A549 (cell line): ENCODE measurements at regions not wholly inside any gene's neighbourhood (a gene's known extent, or its start where the extent isn't known, plus 50 kb on each side); places are given as distances from the start of the nearest gene placed in this dataset.

Experiments
- ATAC-seq, 2 experiments: fragments of 200-7000 bp in 1 of 2; fragments of >200 bp in 1 of 2; cut with Nextera tagmentation in 1 of 2; cut with Tn5 transposase in 1 of 2; 3 replicates each; pipeline versions ENCODE4 v1.8.0 to v1.9.1; 2018 to 2020; ENCODE audit warnings: mild to moderate bottlenecking in 1 of 2, moderate library complexity in 1 of 2
- CTCF ChIA-PET: fragments of 300-600 bp; sonication (Branson Sonifier 250); formaldehyde crosslinking; extraction: SDS; loops from one replicate; lab custom pipeline; 2021; ENCODE audit warnings: antibody characterized with exemption, inconsistent platforms; lab: Yijun Ruan, JAX
- POLR2A ChIA-PET: fragments of 350-600 bp; formaldehyde crosslinking; extraction: SDS; loops from one replicate; lab custom pipeline; 2021; ENCODE audit warnings: antibody characterized with exemption, inconsistent platforms; lab: Yijun Ruan, JAX
- DNase-seq, 2 experiments: peaks; one replicate each; pipeline versions ENCODE4 v3.0.0 to v3.0.0-alpha.2; 2011 to 2016; ENCODE audit warnings: low read depth in 1 of 2, low spot score in 1 of 2
- FAIRE-seq: peaks from 2 replicates; lab custom pipeline; 2011; peaks lifted over from hg19 to GRCh38; lab: Jason Lieb, UNC
- H3K27ac ChIP-seq, 2 experiments: fragments of >200 bp; sonication (Bioruptor Twin); formaldehyde crosslinking; 3 replicates each; pipeline ENCODE4 v1.5.1; 2016 to 2017
- H3K4me1 ChIP-seq: fragments of >200 bp; sonication (Bioruptor Twin); formaldehyde crosslinking; 3 replicates; pipeline ENCODE4 v1.6.1; 2016
- H3K4me2 ChIP-seq: fragments of >200 bp; sonication (Bioruptor Twin); formaldehyde crosslinking; 3 replicates; pipeline ENCODE4 v1.6.1; 2016
- H3K4me3 ChIP-seq: fragments of >200 bp; sonication (Bioruptor Twin); formaldehyde crosslinking; 3 replicates; pipeline ENCODE4 v1.5.1; 2016
- H3K9me3 ChIP-seq: fragments of >200 bp; sonication (Bioruptor Twin); formaldehyde crosslinking; 3 replicates; pipeline ENCODE4 v1.6.1; 2016
- CHD2 ChIP-seq: fragments of 150-350 bp; IDR thresholded peaks from 2 replicates; pipeline ENCODE4 v1.6.1; 2014; ENCODE audit warnings: low read length; ENCODE audit not compliant: partially characterized antibody
- CHD4 ChIP-seq: fragments of 200-600 bp; sonication (generic); IDR thresholded peaks from 2 replicates; pipeline ENCODE4 v1.6.1; 2016; ENCODE audit warnings: antibody characterized with exemption, mild to moderate bottlenecking, borderline replicate concordance
- EP300 ChIP-seq, 2 experiments: fragments of >200 bp; sonication (Bioruptor Twin); formaldehyde crosslinking; IDR thresholded peaks; 2 replicates in 1 of 2; 3 replicates in 1 of 2; pipeline ENCODE4 v1.6.1; 2016 to 2017
- FOSB ChIP-seq: fragments of 250-450 bp; sonication (Bioruptor Pico); IDR thresholded peaks from 2 replicates; pipeline ENCODE4 v1.5.0; 2020; ENCODE audit warnings: mild to moderate bottlenecking, moderate library complexity
- GATA3 ChIP-seq: IDR thresholded peaks from 2 replicates; pipeline ENCODE4 v1.6.1; 2012; ENCODE audit warnings: borderline replicate concordance
- HEYL ChIP-seq: fragments of 250-450 bp; sonication (Bioruptor Pico); IDR thresholded peaks from 2 replicates; pipeline ENCODE4 v1.8.0; 2021; ENCODE audit warnings: mild to moderate bottlenecking, moderate library complexity
- HOXB5 ChIP-seq: fragments of 250-450 bp; sonication (Bioruptor Pico); IDR thresholded peaks from 2 replicates; pipeline ENCODE4 v1.5.0; 2020; ENCODE audit warnings: mild to moderate bottlenecking, moderate library complexity
- MAFK ChIP-seq: fragments of 450-650 bp; IDR thresholded peaks from 2 replicates; pipeline ENCODE4 v1.6.1; 2014; ENCODE audit not compliant: partially characterized antibody
- NFE2L2 ChIP-seq: fragments of 150-350 bp; conservative IDR thresholded peaks from 2 replicates; pipeline ENCODE4 v1.6.1; 2014; ENCODE audit warnings: low read length
- NR3C1 ChIP-seq: fragments of >200 bp; sonication (Bioruptor Twin); formaldehyde crosslinking; IDR thresholded peaks from 3 replicates; pipeline ENCODE4 v1.6.1; 2017
- ZSCAN20 ChIP-seq: fragments of 250-450 bp; sonication (Bioruptor Pico); IDR thresholded peaks from 2 replicates; pipeline ENCODE4 v1.8.0; 2022; ENCODE audit warnings: mild to moderate bottlenecking, moderate library complexity
- WGBS: methylation state at CpG from one replicate; pipeline ENCODE4 v1.1.6; 2017; ENCODE audit errors: missing lambda C conversion rate; 5-methylcytosine and 5-hydroxymethylcytosine counted together
- TF ChIP-seq, protein P1 (sequence below): fragments of 250-450 bp; sonication (Bioruptor Pico); IDR thresholded peaks from 2 replicates; pipeline ENCODE4 v1.5.0; 2020; ENCODE audit warnings: low read depth, mild to moderate bottlenecking, moderate library complexity
- TF ChIP-seq, protein P2 (sequence below): fragments of >200 bp; sonication (Bioruptor Twin); formaldehyde crosslinking; IDR thresholded peaks from 3 replicates; pipeline ENCODE4 v1.5.1; 2016
- TF ChIP-seq, protein P3 (sequence below): fragments of 450-650 bp; IDR thresholded peaks from 2 replicates; pipeline ENCODE4 v1.6.1; 2014; ENCODE audit warnings: antibody characterized with exemption
- TF ChIP-seq, protein P4 (sequence below): fragments of 150-350 bp; IDR thresholded peaks from 2 replicates; pipeline ENCODE4 v1.6.1; 2014; ENCODE audit warnings: low read depth, mild to moderate bottlenecking, low read length
- TF ChIP-seq, protein P5 (sequence below): fragments of 250-450 bp; sonication (Bioruptor Pico); IDR thresholded peaks from 2 replicates; pipeline ENCODE4 v1.5.0; 2021; ENCODE audit warnings: mild to moderate bottlenecking, moderate library complexity, borderline replicate concordance
- TF ChIP-seq, protein P6 (sequence below): IDR thresholded peaks from 2 replicates; pipeline ENCODE4 v1.6.1; 2012
- TF ChIP-seq, protein P7 (sequence below): IDR thresholded peaks from 2 replicates; pipeline ENCODE4 v1.6.1; 2012
- TF ChIP-seq, protein P8 (sequence below): IDR thresholded peaks from 2 replicates; pipeline ENCODE4 v1.6.1; 2012; ENCODE audit warnings: low read depth, borderline replicate concordance

DNA sequence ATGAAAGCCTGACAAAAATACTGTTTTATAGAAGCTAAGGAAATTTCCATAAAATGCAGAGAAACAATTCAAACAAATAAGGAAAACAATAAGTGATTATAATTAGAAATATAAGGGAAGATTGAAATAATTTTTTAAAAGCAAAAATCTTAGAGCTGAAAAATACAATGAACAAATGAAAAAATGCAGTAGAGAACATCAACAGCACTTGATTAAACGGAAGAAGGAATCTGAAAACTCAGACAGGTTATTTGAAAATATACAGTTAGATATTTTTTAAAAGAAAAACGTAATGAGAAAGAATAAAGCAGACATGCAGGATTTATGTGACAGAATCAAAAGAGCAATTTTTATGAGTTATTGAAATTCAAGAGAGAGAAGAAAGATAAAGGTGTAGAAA is 279.1 kb upstream of the MAGI2 start:
- Histone ChIP-seq H3K9me3 (peaks cover 12% of the 10 kb centered on the region; the same call in 2 of the 3 replicates), H3K27ac (no peak overlapping the region), H3K4me1 (no peaks in the 10 kb centered on the region), H3K4me2 (no peak overlapping the region)
- no peak for ATAC-seq
- no peak for FAIRE-seq
- ChIA-PET CTCF (interaction anchor here (1.2 kb wide), 1 partner anchor 10 kb away, joined by 3 read pairs; no protein-coding TSS in a partner anchor), POLR2A (no interaction called here)
- DNase-seq: no peak
- TF ChIP-seq GATA3 (no peak), ZSCAN20 (CRISPR knock-in tag) (no peak), CHD2 (no peak), NR3C1 (no peak), MAFK (no peak), CHD4 (no peak), HOXB5 (CRISPR knock-in tag) (no peak), NFE2L2 (no peak), HEYL (CRISPR knock-in tag) (no peak), FOSB (CRISPR knock-in tag) (no peak), EP300 (IDR thresholded peaks at IDR 0.05) (no peak)
- TF ChIP-seq, protein P1, sequence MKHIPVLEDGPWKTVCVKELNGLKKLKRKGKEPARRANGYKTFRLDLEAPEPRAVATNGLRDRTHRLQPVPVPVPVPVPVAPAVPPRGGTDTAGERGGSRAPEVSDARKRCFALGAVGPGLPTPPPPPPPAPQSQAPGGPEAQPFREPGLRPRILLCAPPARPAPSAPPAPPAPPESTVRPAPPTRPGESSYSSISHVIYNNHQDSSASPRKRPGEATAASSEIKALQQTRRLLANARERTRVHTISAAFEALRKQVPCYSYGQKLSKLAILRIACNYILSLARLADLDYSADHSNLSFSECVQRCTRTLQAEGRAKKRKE (CRISPR knock-in tag): no peak
- TF ChIP-seq, protein P2, sequence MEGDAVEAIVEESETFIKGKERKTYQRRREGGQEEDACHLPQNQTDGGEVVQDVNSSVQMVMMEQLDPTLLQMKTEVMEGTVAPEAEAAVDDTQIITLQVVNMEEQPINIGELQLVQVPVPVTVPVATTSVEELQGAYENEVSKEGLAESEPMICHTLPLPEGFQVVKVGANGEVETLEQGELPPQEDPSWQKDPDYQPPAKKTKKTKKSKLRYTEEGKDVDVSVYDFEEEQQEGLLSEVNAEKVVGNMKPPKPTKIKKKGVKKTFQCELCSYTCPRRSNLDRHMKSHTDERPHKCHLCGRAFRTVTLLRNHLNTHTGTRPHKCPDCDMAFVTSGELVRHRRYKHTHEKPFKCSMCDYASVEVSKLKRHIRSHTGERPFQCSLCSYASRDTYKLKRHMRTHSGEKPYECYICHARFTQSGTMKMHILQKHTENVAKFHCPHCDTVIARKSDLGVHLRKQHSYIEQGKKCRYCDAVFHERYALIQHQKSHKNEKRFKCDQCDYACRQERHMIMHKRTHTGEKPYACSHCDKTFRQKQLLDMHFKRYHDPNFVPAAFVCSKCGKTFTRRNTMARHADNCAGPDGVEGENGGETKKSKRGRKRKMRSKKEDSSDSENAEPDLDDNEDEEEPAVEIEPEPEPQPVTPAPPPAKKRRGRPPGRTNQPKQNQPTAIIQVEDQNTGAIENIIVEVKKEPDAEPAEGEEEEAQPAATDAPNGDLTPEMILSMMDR: no peak
- TF ChIP-seq, protein P3, sequence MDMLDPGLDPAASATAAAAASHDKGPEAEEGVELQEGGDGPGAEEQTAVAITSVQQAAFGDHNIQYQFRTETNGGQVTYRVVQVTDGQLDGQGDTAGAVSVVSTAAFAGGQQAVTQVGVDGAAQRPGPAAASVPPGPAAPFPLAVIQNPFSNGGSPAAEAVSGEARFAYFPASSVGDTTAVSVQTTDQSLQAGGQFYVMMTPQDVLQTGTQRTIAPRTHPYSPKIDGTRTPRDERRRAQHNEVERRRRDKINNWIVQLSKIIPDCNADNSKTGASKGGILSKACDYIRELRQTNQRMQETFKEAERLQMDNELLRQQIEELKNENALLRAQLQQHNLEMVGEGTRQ: no peak
- TF ChIP-seq, protein P4, sequence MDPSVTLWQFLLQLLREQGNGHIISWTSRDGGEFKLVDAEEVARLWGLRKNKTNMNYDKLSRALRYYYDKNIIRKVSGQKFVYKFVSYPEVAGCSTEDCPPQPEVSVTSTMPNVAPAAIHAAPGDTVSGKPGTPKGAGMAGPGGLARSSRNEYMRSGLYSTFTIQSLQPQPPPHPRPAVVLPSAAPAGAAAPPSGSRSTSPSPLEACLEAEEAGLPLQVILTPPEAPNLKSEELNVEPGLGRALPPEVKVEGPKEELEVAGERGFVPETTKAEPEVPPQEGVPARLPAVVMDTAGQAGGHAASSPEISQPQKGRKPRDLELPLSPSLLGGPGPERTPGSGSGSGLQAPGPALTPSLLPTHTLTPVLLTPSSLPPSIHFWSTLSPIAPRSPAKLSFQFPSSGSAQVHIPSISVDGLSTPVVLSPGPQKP: no peak
- TF ChIP-seq, protein P5, sequence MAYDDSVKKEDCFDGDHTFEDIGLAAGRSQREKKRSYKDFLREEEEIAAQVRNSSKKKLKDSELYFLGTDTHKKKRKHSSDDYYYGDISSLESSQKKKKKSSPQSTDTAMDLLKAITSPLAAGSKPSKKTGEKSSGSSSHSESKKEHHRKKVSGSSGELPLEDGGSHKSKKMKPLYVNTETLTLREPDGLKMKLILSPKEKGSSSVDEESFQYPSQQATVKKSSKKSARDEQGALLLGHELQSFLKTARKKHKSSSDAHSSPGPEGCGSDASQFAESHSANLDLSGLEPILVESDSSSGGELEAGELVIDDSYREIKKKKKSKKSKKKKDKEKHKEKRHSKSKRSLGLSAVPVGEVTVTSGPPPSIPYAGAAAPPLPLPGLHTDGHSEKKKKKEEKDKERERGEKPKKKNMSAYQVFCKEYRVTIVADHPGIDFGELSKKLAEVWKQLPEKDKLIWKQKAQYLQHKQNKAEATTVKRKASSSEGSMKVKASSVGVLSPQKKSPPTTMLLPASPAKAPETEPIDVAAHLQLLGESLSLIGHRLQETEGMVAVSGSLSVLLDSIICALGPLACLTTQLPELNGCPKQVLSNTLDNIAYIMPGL (CRISPR knock-in tag): no peak
- TF ChIP-seq, protein P6, sequence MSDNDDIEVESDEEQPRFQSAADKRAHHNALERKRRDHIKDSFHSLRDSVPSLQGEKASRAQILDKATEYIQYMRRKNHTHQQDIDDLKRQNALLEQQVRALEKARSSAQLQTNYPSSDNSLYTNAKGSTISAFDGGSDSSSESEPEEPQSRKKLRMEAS: no peak
- TF ChIP-seq, protein P7, sequence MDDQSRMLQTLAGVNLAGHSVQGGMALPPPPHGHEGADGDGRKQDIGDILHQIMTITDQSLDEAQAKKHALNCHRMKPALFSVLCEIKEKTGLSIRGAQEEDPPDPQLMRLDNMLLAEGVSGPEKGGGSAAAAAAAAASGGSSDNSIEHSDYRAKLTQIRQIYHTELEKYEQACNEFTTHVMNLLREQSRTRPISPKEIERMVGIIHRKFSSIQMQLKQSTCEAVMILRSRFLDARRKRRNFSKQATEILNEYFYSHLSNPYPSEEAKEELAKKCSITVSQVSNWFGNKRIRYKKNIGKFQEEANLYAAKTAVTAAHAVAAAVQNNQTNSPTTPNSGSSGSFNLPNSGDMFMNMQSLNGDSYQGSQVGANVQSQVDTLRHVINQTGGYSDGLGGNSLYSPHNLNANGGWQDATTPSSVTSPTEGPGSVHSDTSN: no peak
- TF ChIP-seq, protein P8, sequence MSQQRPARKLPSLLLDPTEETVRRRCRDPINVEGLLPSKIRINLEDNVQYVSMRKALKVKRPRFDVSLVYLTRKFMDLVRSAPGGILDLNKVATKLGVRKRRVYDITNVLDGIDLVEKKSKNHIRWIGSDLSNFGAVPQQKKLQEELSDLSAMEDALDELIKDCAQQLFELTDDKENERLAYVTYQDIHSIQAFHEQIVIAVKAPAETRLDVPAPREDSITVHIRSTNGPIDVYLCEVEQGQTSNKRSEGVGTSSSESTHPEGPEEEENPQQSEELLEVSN: no peak
- TF ChIP-seq, all 56 proteins: peak for 0
- WGBS: 26% methylated on average over 2 of the region's 2 CpGs
- no peak overlapping the region for H3K4me3 ChIP-seq
